HPDE6-E6E7 (cell line): ENCODE measurements at regions not wholly inside any gene's neighbourhood (a gene's known extent, or its start where the extent isn't known, plus 50 kb on each side); places are given as distances from the start of the nearest gene placed in this dataset.
"Not testable (repeated sequence)": the region's sequence is repeated elsewhere in the genome, so short reads cannot be mapped to it uniquely, and the experiment has no call there.

Experiments
- DNase-seq: peaks from one replicate; pipeline ENCODE4 v3.0.0; 2011; ENCODE audit warnings: missing footprints; ENCODE audit errors: extremely low spot score

GRCh38 chr2:144011098-144011497 lies 508.8 kb downstream of the ZEB2 start:
- no peak for DNase-seq

GRCh38 chr2:144010096-144010836 lies 509.7 kb downstream of the ZEB2 start:
- no peak for DNase-seq

- no peak for DNase-seq
Observed at GRCh38 chr2:144006139-144006538, 513.8 kb downstream of the ZEB2 start.

GRCh38 chr2:144004742-144005141 lies 515.2 kb downstream of the ZEB2 start:
- DNase-seq: no peak

GRCh38 chr2:144003460-144004075 lies 516.4 kb downstream of the ZEB2 start:
- no peak for DNase-seq

GRCh38 chr2:143996974-143997373 lies 522.9 kb downstream of the ZEB2 start:
- no peak for DNase-seq

GRCh38 chr2:143994961-143995360 lies 525.0 kb downstream of the ZEB2 start:
- no peak for DNase-seq

- DNase-seq: not testable (repeated sequence)
Observed at GRCh38 chr2:143991596-143991995, 528.3 kb downstream of the ZEB2 start.

GRCh38 chr2:143988082-143988481 lies 531.8 kb downstream of the ZEB2 start:
- no peak for DNase-seq

- no peak for DNase-seq
Observed at GRCh38 chr2:143981428-143981827, 538.5 kb downstream of the ZEB2 start.

- no peak for DNase-seq
Observed at GRCh38 chr2:143977356-143977755, 542.6 kb downstream of the ZEB2 start.

GRCh38 chr2:143975216-143975615 lies 544.7 kb downstream of the ZEB2 start:
- no peak for DNase-seq

- no peak for DNase-seq
Observed at GRCh38 chr2:143974262-143974661, 545.7 kb downstream of the ZEB2 start.

GRCh38 chr2:143968860-143969259 lies 551.1 kb downstream of the ZEB2 start:
- DNase-seq: no peak

- DNase-seq: no peak
Observed at GRCh38 chr2:143968360-143968759, 551.6 kb downstream of the ZEB2 start.

GRCh38 chr2:143965493-143966164 lies 554.3 kb downstream of the ZEB2 start:
- no peak for DNase-seq

- DNase-seq: no peak
Observed at GRCh38 chr2:143964891-143965290, 555.0 kb downstream of the ZEB2 start.

- no peak for DNase-seq
Observed at GRCh38 chr2:143960177-143960576, 559.7 kb downstream of the ZEB2 start.

GRCh38 chr2:143957321-143957720 lies 562.6 kb downstream of the ZEB2 start:
- DNase-seq: no peak

- no peak for DNase-seq
Observed at GRCh38 chr2:143955401-143956065, 564.4 kb downstream of the ZEB2 start.

- no peak for DNase-seq
Observed at GRCh38 chr2:143954844-143955243, 565.1 kb downstream of the ZEB2 start.

- DNase-seq: no peak
Observed at GRCh38 chr2:143954186-143954585, 565.7 kb downstream of the ZEB2 start.
